NCI-H774 (cell line): ENCODE measurements at regions not wholly inside any gene's neighbourhood (a gene's known extent, or its start where the extent isn't known, plus 50 kb on each side); places are given as distances from the start of the nearest gene placed in this dataset.

Source experiments
- DNase-seq: peaks from one replicate; lab custom pipeline; 2025; lab: John Stamatoyannopoulos, UW

DNA sequence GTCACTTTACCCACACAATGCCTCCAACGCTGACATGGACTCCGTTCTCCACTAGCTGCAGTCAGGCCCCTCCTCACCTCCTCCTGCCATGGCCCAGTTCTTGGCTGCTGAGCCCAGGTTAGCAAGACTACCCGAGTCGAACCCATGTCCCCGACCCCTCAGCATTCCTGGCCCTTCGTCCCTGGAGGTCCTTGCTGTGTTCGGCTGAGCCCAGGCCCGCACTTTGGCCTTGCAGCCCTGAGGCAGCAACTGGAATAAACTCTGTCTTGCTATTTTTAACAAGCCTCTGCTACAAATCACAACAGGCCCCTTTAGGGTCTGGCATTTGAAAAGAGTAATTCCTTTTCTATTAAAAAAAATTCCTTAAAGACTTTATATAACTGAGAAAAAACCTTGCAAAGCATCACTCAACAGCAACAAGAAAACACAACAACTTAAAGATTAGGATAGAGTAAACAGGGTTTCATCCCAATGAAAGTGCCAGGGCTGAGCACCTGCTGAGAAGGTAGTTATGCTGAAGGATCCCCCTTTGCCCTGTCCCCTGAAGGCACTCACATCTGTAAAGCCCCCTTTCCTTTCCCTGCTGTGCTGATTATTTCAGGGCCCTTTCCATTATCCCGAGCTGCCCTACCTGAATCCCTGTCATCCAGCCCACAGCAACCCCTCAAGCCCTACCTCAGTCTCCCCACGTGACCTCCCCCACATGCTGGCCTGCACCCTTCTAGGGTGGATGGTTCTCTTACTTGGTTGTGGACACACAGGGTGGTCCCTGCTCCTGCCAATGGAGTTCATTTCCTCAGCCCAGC is 120.0 kb upstream of the SNTG2 start:
- no peak for DNase-seq

DNA sequence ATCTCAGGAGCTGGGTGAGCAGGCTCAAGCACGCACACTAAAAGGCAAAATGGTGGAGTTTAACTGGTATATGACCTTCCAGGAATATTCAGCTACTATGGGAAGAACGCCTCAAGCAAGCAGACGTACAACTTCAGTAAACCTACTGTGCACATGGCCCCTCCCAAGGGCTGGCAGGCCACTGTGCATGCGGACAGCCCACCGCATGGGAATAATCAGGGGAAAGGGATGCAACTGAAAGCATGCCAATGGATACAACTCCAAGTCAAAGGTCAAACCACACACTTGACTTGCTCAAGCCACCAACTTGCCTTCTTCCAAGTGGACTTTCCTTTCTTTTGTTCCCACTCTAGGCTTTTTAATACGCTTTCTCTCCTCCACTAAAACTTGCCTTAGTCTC is 121.6 kb upstream of the SNTG2 start:
- DNase-seq: no peak

DNA sequence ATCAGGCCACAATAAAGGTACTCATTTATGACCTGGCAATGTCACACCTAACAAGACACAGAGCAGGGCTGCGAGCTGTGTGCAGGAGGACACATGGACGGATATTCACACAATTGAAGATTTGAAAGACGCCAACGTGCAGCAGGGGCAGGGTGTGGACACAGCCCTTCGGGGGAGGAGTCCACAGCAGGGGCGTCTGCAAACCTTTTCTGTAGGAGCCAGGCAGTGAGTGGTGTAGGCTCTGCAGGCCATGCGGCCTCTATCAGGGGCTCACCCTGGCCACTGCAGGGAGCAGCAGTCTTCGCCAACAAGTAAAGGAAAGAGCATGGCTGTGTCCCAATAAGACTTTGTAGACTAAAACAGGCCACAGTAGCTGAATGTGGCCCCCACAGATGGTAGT is 125.7 kb upstream of the SNTG2 start:
- DNase-seq: no peak

DNA sequence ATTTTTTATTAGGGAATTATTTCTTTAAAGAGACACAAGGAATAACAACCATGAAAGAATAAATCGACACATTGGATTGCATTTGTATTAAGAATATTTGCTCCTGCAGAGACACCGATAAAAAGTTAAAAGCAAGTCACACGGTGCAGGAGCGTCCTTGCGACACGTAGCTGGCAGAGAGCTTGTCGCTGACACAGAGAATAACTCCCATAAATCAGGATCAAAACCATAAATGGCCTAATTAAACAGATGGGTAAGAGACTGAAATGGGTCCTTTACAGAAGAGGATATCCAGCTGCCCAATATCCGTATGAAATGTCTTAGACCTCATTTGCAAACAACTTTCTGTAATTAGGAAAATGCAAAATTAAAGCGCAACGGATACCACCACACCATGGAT is 126.1 kb upstream of the SNTG2 start:
- no peak for DNase-seq

DNA sequence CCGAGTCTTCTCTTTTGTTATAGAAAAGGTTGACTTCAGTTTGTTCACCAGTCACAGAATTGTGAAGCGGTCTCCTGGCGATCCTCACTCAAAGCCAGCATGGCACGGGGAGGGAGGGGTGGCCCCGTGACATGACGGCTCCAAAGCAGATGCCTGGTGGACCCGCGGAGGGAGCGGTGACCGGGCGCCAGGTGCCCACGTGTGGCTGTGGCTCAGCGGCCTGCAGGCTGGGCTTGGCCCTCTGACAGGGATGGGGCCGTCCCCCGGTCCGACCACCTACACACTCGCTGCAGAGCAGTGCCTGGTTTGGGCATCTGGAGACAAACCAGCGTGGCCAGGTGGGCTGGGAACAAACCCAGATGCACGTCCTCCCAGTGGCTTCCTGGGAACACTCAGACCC is 129.1 kb upstream of the SNTG2 start:
- no peak for DNase-seq

DNA sequence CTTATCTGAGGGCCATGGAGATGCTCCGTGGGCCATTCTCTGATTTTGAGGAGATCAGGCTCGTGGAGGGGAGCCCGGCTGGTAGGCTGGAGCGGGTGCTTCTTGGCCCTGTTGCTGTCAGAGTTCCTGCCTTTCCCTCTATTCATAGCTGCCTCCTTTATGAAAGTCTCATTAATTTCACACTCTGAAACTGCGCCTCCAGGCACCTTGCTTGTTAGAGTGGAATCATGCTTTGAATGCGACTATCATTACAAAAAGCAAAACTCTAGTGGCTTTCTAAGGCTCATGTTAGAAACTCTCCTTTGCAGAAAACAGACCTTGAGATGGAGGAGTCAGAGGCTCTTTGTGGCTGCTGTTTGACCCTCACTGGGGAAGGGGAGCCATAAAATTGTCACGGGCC is 131.0 kb upstream of the SNTG2 start:
- DNase-seq: no peak

DNA sequence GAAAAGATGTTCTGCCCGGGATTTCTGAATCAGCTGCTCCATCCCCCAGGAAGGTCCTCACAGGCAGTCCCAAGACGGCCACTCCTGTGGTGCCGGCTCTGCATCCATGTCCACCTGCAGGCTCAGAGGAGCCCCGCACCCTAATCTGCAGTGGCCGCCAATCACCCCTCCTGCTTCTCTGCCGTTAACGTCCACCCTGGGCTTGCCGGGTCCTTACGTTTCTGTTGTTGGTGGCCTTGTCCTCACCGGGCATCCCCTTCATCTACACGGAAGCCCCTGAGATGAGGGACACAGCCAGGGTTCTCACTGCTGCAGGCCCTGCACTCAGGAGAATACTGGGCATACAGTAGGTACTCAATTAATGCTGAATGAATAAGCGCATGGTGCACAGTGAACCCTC is 131.5 kb upstream of the SNTG2 start:
- DNase-seq: no peak

DNA sequence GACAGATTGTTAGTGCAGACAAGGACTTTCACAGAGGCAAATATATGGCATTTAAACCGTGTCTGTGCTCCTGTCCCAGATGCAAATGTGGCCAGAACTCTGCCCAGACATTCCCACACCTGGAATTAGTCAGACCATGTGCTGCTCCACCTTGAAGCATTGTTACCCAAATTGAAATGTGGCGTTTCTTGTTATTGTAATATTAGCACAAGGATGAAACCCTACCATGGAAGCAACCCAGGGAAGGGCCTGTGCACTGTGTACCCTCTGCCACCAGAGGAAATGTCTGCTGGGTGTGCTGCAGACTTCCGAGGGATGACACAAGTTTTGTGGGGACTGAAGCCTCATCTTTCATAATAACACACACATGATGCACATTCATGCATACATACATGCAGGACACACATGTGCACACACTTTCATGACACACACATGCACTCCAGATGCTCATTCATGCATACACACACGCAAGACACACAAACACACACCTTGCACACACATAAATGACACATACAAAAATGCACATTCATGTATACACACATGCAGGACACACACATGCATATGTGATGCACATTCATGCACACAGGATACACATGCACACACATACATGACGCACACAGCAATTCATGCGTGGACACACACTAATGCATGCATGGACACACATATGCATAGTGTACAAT is 133.2 kb upstream of the SNTG2 start:
- DNase-seq: no peak

DNA sequence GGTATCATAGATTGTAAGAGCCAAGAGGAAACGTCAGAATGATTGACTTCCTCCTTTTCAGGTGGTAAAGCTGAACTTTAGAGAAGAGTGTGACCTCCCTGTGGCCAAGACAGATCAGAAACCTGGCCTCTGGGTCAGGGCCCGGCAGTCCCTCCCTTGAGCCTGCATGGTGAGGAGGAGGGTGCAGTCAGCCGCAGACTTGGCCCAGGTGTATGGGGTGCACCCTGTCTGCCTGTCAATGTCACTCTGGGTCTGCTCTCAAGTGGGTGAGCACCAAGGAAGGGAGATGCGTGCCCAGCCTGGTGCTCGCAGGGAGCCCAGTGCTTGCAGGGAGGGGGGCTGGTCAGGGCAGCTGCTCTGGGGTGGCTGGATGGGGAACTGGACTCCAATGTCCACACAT is 134.4 kb upstream of the SNTG2 start:
- DNase-seq: no peak

DNA sequence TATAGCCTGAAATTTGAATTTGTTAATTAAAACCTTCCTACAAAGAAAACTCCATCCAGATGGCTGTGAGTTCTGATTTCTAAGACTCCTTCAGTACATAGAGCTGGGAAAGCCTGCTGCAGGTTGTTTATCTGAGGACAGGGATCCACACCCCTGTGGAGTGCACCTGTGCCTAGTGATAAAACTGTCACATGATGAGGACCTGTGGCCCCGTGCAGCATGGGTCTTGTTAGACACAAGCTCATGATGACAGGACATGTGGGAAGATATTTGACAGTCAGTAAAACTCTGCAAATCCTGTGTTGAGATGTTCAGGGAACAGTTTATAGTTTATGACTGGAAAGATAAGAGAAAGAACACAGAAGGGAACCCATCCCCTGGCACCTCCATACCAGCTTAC is 133.2 kb upstream of the TMEM18 start:
- DNase-seq: no peak

DNA sequence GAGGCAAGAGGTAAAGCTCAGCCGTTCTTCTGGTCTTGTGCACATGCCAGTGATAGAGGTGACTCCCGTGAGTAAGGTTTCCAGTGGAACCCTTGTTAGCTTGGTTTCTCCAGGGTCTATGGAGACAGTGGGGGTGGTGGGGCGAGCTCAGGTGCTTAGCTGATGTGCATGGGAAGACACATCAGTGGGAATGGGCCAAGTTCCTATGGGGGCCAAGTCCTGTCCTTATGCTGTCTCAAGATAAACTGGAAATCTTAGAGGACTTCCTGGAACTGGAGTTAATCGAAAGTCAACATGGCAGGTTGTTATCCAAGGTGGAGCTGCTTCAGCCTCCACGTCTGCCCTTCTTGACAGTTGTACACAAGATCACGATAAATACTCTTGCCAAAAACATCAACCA is 130.1 kb upstream of the TMEM18 start:
- DNase-seq: no peak

DNA sequence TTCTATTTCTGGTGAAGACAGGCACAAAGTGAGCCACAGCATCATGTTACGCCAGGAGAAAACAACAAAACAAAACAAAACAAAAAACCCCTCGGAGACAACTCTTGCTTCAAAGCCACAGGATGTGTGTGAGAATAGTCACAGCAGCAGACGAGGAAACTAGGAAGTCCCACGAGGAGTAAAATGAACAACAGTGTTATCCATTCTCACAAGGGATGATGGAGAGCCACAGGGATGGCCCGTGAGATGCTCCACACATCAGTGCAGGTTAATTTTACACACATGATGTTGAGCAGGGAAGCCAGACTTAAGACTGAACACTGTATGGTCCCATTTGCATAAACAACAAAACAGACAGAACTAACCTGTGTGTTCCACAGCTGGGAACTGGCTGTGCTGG is 128.5 kb upstream of the TMEM18 start:
- DNase-seq: no peak

DNA sequence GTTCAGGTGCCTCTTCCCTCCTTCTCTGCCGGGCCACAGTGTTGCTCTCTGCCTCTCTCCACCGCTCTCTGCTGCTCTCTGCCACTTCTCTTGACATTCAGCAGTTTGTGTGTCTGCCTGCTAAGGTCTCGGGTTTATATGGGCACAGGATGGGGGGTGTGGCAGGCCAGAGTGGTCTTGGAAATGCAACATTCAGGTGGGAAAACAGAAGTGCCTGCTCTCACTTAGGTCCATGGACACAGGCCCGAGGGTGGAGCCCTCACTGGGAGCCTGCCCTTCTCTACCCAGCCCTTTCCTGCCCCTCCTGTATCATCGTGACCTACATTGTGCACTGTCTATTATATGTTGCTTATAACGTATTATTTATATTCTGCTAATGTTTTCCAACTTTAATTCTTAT is 120.8 kb upstream of the TMEM18 start:
- DNase-seq: no peak

DNA sequence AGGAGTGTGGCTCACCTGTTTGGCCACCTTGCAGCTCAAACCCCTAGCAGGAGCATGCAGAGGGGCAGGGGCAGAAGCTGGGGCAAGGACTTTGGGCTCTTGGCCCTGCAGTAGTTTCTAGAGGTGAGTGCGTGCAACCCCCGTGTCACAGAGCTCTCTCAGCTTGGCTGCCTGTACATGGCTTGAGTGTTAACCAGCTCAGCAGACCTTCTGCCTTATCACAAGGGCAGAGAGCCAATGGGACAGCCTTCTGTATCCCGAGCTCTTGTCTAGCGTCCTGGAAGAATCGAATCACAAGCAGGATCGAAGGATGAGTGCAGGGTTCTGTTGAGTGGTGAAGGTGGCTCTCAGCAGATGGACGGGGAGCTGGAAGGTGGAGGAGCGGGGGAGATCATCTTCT is 120.3 kb upstream of the TMEM18 start:
- DNase-seq: no peak

DNA sequence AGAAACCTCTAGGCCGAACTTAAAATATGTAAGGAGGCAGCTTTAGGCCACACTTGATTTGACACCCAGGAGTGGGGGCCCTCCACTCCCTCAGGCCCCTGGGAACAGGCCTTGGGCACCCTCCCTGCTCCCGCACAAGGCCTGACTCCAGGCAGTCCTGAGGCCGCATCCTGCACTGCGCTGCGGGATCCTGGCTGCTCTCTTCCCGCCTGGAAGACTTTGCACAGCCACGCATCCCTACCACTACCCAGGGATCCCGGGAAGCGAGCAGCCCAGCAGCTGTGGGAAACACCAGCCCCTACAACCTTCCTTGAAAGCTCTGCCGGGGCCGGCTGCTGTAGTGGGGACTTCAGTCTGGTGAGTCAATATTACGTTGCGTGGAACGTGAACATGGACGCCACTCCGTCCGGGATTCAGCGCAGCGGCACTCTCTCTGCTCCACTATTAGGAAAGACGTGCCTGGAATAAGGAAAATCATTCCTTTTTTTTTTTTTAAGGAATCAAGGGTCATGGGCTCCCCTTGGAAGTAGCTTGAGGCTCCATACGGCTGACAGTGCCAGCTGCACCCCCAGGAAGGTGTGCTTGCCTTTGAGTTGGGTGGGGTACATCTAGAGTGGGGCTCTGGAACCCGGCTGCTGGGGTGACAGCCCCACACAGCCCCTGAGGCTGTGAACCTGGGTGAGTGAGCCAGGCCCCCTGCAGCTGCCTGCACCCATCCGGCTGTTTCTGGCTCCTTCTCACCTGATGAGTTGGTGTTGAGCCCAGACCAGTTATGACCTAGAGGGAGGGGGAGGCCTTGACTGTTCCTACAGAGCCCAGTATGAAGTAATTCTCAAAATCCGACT is 119.2 kb upstream of the TMEM18 start:
- DNase-seq: no peak

DNA sequence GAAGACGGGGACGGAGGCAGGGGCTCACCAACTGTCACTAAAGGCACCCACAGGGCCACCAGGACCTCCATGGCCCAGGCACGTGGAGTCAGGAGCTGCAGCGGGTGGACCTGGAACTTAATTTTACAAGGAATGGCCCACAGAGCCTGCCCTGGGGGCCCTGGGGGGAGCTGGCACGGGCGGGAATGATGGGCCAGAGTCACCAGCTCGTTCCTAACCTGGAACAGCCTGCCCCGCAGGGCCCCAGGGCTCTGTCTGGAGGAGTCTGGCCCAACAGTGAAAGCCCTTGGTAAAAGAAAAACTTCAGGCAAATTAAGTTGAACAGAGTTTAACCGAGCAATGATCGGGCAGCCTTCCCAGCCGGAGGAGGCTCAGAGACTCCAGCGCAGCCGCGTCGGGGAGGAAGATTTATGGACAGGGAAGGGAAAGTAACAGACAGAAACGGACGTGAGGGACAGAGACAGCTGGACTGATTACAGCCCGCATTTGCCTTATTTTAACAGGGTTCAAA is 118.4 kb upstream of the TMEM18 start:
- no peak for DNase-seq

DNA sequence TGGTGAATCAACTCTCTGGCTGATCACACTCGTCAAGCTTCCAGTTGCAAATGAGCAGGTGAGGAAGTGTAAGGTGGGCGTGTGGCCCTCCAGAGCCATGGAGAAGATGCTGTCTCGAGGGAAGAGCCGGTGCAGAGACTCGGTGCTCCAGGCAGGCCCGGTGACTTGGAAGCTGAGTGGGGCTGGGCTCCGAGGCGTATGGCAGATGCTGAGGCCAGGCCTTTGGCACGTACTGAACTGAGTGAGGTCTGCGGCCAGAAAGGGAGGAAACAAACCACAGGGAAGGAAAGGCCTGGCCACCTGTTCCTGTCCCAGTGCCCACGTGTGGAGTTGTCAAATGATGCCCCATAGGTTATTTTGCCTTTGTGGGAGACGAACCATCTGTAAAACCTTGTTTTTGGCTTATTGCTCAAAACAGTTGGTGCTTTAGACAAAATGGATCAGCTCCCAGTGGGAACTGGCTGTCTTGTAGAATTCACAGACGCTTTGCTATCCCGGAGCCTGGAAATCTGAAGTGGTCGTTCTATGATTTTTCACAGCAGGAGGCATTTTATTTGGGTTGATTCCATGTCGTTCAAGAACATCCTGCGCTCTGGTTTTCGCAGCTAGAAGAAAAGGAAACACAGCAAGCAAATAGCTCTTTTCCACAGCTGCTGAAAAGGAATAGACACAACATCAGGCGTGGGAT is 117.5 kb upstream of the TMEM18 start:
- DNase-seq: no peak

DNA sequence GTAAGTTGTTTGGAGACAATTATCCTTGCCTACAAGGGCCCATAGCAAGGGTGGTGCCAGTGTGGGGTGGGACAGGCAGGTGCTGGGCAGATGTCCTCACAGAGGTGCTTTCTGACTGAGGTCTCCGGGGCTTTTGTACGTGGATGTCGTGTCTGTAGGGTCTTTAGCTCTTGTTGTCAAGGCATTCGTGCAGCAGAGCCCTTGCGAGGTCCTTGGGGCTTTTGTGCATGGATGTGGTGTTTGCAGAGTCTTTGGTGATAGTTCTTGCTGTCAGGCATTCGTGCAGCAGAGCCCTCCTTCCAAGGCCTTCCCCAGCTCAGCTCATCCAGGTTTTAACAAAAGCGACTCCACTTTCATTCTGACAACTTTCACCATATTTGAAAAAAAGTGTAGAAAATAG is 116.0 kb upstream of the TMEM18 start:
- no peak for DNase-seq

DNA sequence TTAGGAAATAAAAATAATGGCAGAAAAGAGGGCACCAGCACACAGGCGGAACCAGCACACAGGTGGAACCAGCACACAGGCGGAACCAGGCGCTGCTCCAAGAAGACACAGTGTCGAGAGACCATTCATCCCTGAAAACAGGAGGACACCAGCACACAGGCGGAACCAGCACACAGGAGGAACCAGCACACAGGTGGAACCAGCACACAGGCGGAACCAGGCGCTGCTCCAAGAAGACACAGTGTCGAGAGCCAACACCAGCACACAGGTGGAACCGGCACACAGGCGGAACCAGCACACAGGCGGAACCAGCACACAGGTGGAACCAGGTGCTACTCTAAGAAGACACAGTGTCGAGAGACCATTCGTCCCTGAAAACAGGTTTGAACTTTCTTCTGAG is 115.5 kb upstream of the TMEM18 start:
- no peak for DNase-seq

DNA sequence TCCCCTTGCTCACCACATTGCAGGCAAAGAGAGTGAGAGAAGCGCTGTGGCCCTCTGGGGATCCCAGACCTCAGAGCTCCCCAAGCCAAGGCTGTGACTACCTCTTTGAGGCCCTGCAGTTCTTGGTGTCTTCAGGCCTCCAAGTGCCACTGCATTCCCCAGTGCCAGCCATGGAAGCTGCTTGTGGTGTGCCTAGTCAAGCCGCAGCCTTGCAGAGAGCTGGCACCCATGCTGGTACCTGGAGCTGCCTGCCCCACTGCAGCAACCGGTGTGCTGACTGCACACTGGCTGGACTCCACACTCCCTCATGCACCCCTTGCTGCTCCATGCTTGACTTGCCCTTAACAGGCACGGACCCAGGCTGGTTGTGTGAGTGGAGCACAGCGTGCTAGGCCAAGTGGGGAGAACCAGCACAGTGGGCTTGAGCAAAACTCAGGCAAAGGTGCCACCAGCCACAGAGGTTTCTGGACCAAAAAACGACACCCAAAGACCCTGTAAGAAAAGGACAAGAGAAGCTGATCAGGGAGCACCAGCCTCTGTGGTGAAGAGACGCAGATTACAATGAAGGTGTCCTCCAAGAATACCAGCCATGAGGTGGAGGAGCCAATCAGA is 113.5 kb upstream of the TMEM18 start:
- DNase-seq: no peak

DNA sequence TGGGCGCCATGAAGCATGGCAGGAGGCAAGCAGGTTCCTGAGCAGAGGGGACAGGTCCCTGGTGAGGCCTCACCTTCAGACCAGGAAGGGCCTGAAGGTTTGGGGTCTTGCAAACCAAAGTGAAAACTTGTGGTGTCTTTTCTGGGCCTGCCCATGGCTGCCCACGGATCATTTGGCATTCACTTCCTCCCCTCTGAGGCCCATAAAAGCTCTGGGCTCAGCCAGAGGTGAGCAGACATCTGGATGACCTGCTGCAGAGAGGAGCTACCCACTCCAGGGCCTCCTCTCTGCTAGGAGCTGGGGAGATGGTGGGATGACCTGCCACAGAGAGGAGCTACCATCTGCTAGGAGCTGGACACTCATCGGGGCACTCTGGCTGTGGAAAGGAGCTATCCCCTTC is 112.9 kb upstream of the TMEM18 start:
- no peak for DNase-seq

DNA sequence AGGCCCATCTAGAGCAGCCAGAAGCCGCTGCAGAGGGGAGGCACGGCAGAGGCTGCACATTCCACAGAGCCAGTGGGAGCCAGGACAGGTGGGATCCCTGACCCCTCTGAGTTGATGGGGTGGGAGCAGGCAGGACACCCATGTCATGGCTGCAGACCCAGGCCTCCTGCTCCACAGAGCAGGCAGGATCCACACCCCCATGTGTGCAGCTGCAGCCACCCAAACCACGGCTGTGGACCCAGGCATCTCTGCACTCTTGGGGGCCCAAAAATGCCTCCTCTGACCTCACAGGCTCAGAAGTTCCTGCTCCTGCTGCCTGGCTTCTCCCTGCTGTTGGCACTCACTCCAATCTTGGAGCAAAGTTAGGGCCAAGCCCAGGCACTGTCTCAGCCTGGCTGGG is 112.3 kb upstream of the TMEM18 start:
- DNase-seq: no peak
